ENCODE measurements at regions not wholly inside any gene's neighbourhood (a gene's known extent, or its start where the extent isn't known, plus 50 kb on each side); places are given as distances from the start of the nearest gene placed in this dataset.

GRCh38 chr12:131370791-131371347, 340.0 kb upstream of the SFSWAP start:
- no peak overlapping the region for H3K4me3 ChIP-seq (ENCODE audit: low read depth, low read length, poor library complexity, severe bottlenecking)
- H3K9me3 ChIP-seq (ENCODE audit: low read length): no peaks in the 10 kb centered on the region
- H3F3A ChIP-seq (ENCODE audit: insufficient read depth, low read length): no peaks in the 10 kb centered on the region
- no peak overlapping the region for H3K4me2 ChIP-seq (ENCODE audit: low read length)
- H3K79me2 ChIP-seq (ENCODE audit: insufficient read depth, low read length): no peaks in the 10 kb centered on the region
- H3K36me3 ChIP-seq (ENCODE audit: insufficient read depth, low read length): no peaks in the 10 kb centered on the region
- H3K9ac ChIP-seq (ENCODE audit: low read length): no peak overlapping the region
- H3K4me1 ChIP-seq (ENCODE audit: insufficient read depth, low read length, severe bottlenecking): no peaks in the 10 kb centered on the region
- no peak for TF ChIP-seq EZH2 (IDR thresholded peaks at IDR 0.05; ENCODE audit: borderline replicate concordance, low read length)
- no peaks in the 10 kb centered on the region for H4K20me1 ChIP-seq (ENCODE audit: insufficient read depth, low read length)
- H3K9me2 ChIP-seq (ENCODE audit: low read depth, low read length): no peaks in the 10 kb centered on the region
- no peak overlapping the region for H3K27ac ChIP-seq (ENCODE audit: low read depth, low read length, poor library complexity, severe bottlenecking)
- H2AFZ ChIP-seq (ENCODE audit: low read length): no peak overlapping the region
- H3K27me3 ChIP-seq (ENCODE audit: insufficient read depth, low read length): no peaks in the 10 kb centered on the region

- no peak for TF ChIP-seq CTCF (IDR thresholded peaks at IDR 0.05; ENCODE audit: low read length)
- no peak for TF ChIP-seq EZH2 (IDR thresholded peaks at IDR 0.05; ENCODE audit: borderline replicate concordance, low read length)
- H3K4me3 ChIP-seq (ENCODE audit: low read depth, low read length, poor library complexity, severe bottlenecking): no peak overlapping the region
- H3K36me3 ChIP-seq (ENCODE audit: insufficient read depth, low read length): no peaks in the 10 kb centered on the region
- no peak overlapping the region for H3K4me2 ChIP-seq (ENCODE audit: low read length)
- no peaks in the 10 kb centered on the region for H3K27me3 ChIP-seq (ENCODE audit: insufficient read depth, low read length)
- H3K9me3 ChIP-seq (ENCODE audit: low read length): no peaks in the 10 kb centered on the region
- no peaks in the 10 kb centered on the region for H3K9me2 ChIP-seq (ENCODE audit: low read depth, low read length)
- no peak overlapping the region for H2AFZ ChIP-seq (ENCODE audit: low read length)
- H3F3A ChIP-seq (ENCODE audit: insufficient read depth, low read length): no peaks in the 10 kb centered on the region
- H3K79me2 ChIP-seq (ENCODE audit: insufficient read depth, low read length): no peaks in the 10 kb centered on the region
- H4K20me1 ChIP-seq (ENCODE audit: insufficient read depth, low read length): no peaks in the 10 kb centered on the region
- no peak overlapping the region for H3K27ac ChIP-seq (ENCODE audit: low read depth, low read length, poor library complexity, severe bottlenecking)
- no peaks in the 10 kb centered on the region for H3K4me1 ChIP-seq (ENCODE audit: insufficient read depth, low read length, severe bottlenecking)
- no peak overlapping the region for H3K9ac ChIP-seq (ENCODE audit: low read length)
Measured at GRCh38 chr12:131371401-131372170, 339.3 kb upstream of the SFSWAP start.

GRCh38 chr12:131372171-131372475, 338.8 kb upstream of the SFSWAP start:
- Histone ChIP-seq H3K9me2 (ENCODE audit: low read depth, low read length) (no peaks in the 10 kb centered on the region), H3K9ac (ENCODE audit: low read length) (no peak overlapping the region), H3K79me2 (ENCODE audit: insufficient read depth, low read length) (no peaks in the 10 kb centered on the region), H3F3A (ENCODE audit: insufficient read depth, low read length) (no peaks in the 10 kb centered on the region), H3K36me3 (ENCODE audit: insufficient read depth, low read length) (no peaks in the 10 kb centered on the region), H3K4me3 (ENCODE audit: low read depth, low read length, poor library complexity, severe bottlenecking) (no peak overlapping the region), H3K27me3 (ENCODE audit: insufficient read depth, low read length) (no peaks in the 10 kb centered on the region), H4K20me1 (ENCODE audit: insufficient read depth, low read length) (no peaks in the 10 kb centered on the region), H3K27ac (ENCODE audit: low read depth, low read length, poor library complexity, severe bottlenecking) (no peak overlapping the region), H3K9me3 (ENCODE audit: low read length) (no peaks in the 10 kb centered on the region), H3K4me2 (ENCODE audit: low read length) (no peak overlapping the region), H3K4me1 (ENCODE audit: insufficient read depth, low read length, severe bottlenecking) (no peaks in the 10 kb centered on the region), H2AFZ (ENCODE audit: low read length) (no peak overlapping the region)
- no peak for TF ChIP-seq CTCF (IDR thresholded peaks at IDR 0.05; ENCODE audit: low read length)
- TF ChIP-seq EZH2 (IDR thresholded peaks at IDR 0.05; ENCODE audit: borderline replicate concordance, low read length): no peak

Data from OCI-LY1 (cell line).